Mesendoderm (in vitro differentiated cells): ENCODE measurements at regions not wholly inside any gene's neighbourhood (a gene's known extent, or its start where the extent isn't known, plus 50 kb on each side); places are given as distances from the start of the nearest gene placed in this dataset.
"Not testable (repeated sequence)": the region's sequence is repeated elsewhere in the genome, so short reads cannot be mapped to it uniquely, and the experiment has no call there.

Experiments
- DNase-seq: peaks from one replicate; pipeline ENCODE4 v3.0.0; 2013
- H2AK5ac ChIP-seq: 2 replicates; pipeline ENCODE4 v1.6.1; 2013; ENCODE audit warnings: low read length, inconsistent platforms
- H2BK120ac ChIP-seq: 2 replicates; pipeline ENCODE4 v1.6.1; 2013; ENCODE audit warnings: low read depth, mild to moderate bottlenecking, low read length, moderate library complexity, mixed read lengths
- H2BK15ac ChIP-seq: replicated peaks from 2 replicates; pipeline ENCODE4 v1.6.1; 2013; ENCODE audit warnings: low read depth, mild to moderate bottlenecking, moderate library complexity
- H2BK5ac ChIP-seq: 2 replicates; pipeline ENCODE4 v1.6.1; 2013; ENCODE audit warnings: low read length, inconsistent platforms
- H3K18ac ChIP-seq: 2 replicates; pipeline ENCODE4 v1.6.1; 2013; ENCODE audit warnings: mild to moderate bottlenecking, low read length, mixed read lengths
- H3K23ac ChIP-seq: one replicate; pipeline ENCODE4 v1.6.1; 2013; ENCODE audit warnings: low read length
- H3K27ac ChIP-seq: 2 replicates; pipeline ENCODE4 v1.5.1; 2013; ENCODE audit warnings: low read depth, mild to moderate bottlenecking, inconsistent platforms, low read length, moderate library complexity
- H3K27me3 ChIP-seq: 2 replicates; pipeline ENCODE4 v1.6.1; 2013; ENCODE audit warnings: low read length, control low read depth, mild to moderate bottlenecking, inconsistent platforms; ENCODE audit not compliant: insufficient read depth, poor library complexity
- H3K36me3 ChIP-seq: 2 replicates; pipeline ENCODE4 v1.6.1; 2013; ENCODE audit warnings: low read length, inconsistent platforms; ENCODE audit not compliant: control insufficient read depth, insufficient read depth
- H3K4ac ChIP-seq: one replicate; pipeline ENCODE4 v1.6.1; 2013; ENCODE audit warnings: low read depth, mild to moderate bottlenecking, low read length, moderate library complexity
- H3K4me1 ChIP-seq: 2 replicates; pipeline ENCODE4 v1.6.1; 2013; ENCODE audit warnings: low read depth, low read length, inconsistent platforms; ENCODE audit not compliant: control insufficient read depth
- H3K4me2 ChIP-seq: 2 replicates; pipeline ENCODE4 v1.6.1; 2013; ENCODE audit warnings: low read length
- H3K4me3 ChIP-seq: 2 replicates; pipeline ENCODE4 v1.5.1; 2013; ENCODE audit warnings: mild to moderate bottlenecking, low read length
- H3K56ac ChIP-seq: one replicate; pipeline ENCODE4 v1.6.1; 2013; ENCODE audit warnings: low read length
- H3K79me1 ChIP-seq: 2 replicates; pipeline ENCODE4 v1.6.1; 2013; ENCODE audit warnings: low read length, inconsistent platforms
- H3K79me2 ChIP-seq: 2 replicates; pipeline ENCODE4 v1.6.1; 2013; ENCODE audit warnings: mild to moderate bottlenecking, low read length; ENCODE audit not compliant: control insufficient read depth, insufficient read depth
- H3K9ac ChIP-seq: 2 replicates; pipeline ENCODE4 v1.6.1; 2013; ENCODE audit warnings: low read length, inconsistent platforms
- H4K5ac ChIP-seq: one replicate; pipeline ENCODE4 v1.6.1; 2013; ENCODE audit warnings: low read length
- H4K8ac ChIP-seq: one replicate; pipeline ENCODE4 v1.6.1; 2013; ENCODE audit warnings: low read depth, mild to moderate bottlenecking, control low read depth, low read length, moderate library complexity
- WGBS: extraction: QIAGEN DNeasy Blood & Tissue Kit; methylation state at CpG from one replicate; pipeline ENCODE4 v1.1.7; 2013; ENCODE audit warnings: low lambda C conversion rate, missing lambda C conversion rate; ENCODE audit not compliant: insufficient coverage; ENCODE audit errors: extremely low coverage; 5-methylcytosine and 5-hydroxymethylcytosine counted together

GRCh38 chr5:17130302-17130701 lies 87.1 kb upstream of the BASP1 start:
- not testable (repeated sequence) for H3K79me2 ChIP-seq, H3K23ac ChIP-seq, H3K56ac ChIP-seq, H3K18ac ChIP-seq, H3K79me1 ChIP-seq, DNase-seq, H4K5ac ChIP-seq, H3K4me2 ChIP-seq, H3K4ac ChIP-seq, H2AK5ac ChIP-seq, H3K36me3 ChIP-seq, H3K4me3 ChIP-seq, H3K9ac ChIP-seq, H3K4me1 ChIP-seq, H2BK5ac ChIP-seq, H2BK120ac ChIP-seq, H3K27me3 ChIP-seq, H4K8ac ChIP-seq, H3K27ac ChIP-seq, H2BK15ac ChIP-seq
- WGBS = no CpG with 5 or more reads among the region's 9 CpGs

GRCh38 chr5:17132444-17133083 lies 84.9 kb upstream of the BASP1 start:
- H4K5ac ChIP-seq = no peak overlapping the region

GRCh38 chr5:17135050-17135449 lies 82.4 kb upstream of the BASP1 start:
- no peak overlapping the region for H2AK5ac ChIP-seq
- no peak overlapping the region for H3K4me3 ChIP-seq
- no peak overlapping the region for H4K8ac ChIP-seq
- no peak overlapping the region for H3K27ac ChIP-seq
- no peak overlapping the region for H2BK5ac ChIP-seq
- no peak overlapping the region for H3K9ac ChIP-seq
- no peak overlapping the region for H3K23ac ChIP-seq
- no peak overlapping the region for H4K5ac ChIP-seq
- WGBS = no CpG with 5 or more reads among the region's 3 CpGs
- DNase-seq = no peak
- H2BK120ac ChIP-seq = no peak overlapping the region
- H3K4me1 ChIP-seq = no peaks in the 10 kb centered on the region
- no peak overlapping the region for H3K4me2 ChIP-seq
- H3K27me3 ChIP-seq = no peaks in the 10 kb centered on the region
- no peak overlapping the region for H3K56ac ChIP-seq
- H3K4ac ChIP-seq = peak overlapping the region; percentile 29
- H3K79me2 ChIP-seq = no peaks in the 10 kb centered on the region
- H3K79me1 ChIP-seq = no peaks in the 10 kb centered on the region
- H3K36me3 ChIP-seq = no peaks in the 10 kb centered on the region
- no peak overlapping the region for H2BK15ac ChIP-seq
- H3K18ac ChIP-seq = no peak overlapping the region

More at GRCh38 chr5:17132444-17133083, 84.9 kb upstream of the BASP1 start:
- Histone ChIP-seq H3K4me3 (no peak overlapping the region), H2BK15ac (no peak overlapping the region), H3K79me2 (no peaks in the 10 kb centered on the region), H3K4me2 (no peak overlapping the region), H3K18ac (no peak overlapping the region), H4K8ac (no peak overlapping the region), H3K23ac (no peak overlapping the region), H3K4me1 (no peaks in the 10 kb centered on the region), H3K56ac (no peak overlapping the region), H2BK120ac (no peak overlapping the region), H3K4ac (no peak overlapping the region), H2AK5ac (no peak overlapping the region), H3K9ac (no peak overlapping the region), H3K27me3 (no peaks in the 10 kb centered on the region), H2BK5ac (no peak overlapping the region), H3K79me1 (no peaks in the 10 kb centered on the region), H3K36me3 (no peaks in the 10 kb centered on the region), H3K27ac (no peak overlapping the region)
- no CpG with 5 or more reads among the region's 4 CpGs for WGBS
- peak; percentile 48 for DNase-seq

DNA sequence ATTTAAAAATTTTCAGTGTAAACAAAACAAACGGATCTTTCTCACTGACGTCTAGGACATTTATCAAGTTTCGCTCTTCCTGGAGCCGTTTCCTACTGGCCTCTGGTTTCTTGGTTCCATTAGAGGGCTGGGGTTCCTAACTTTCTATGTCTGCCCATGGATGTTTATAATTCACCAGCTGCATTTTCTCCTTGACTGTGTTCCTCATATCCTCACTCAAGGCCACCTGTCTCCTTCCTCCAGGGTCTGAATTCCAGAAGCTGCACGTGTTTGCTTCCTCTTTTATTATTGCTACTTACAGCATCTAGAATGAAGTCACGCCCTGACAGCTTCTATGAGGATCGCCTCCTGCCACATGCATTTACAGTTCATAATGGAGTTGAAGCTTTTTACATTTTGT lies 74.1 kb upstream of the BASP1 start:
- H3K23ac ChIP-seq = no peak overlapping the region
- no peak overlapping the region for H2BK5ac ChIP-seq
- H3K27me3 ChIP-seq = no peaks in the 10 kb centered on the region
- no peak overlapping the region for H2BK120ac ChIP-seq
- no peak overlapping the region for H2AK5ac ChIP-seq
- no peak overlapping the region for H3K4me3 ChIP-seq
- no peak overlapping the region for H3K56ac ChIP-seq
- H3K36me3 ChIP-seq = no peaks in the 10 kb centered on the region
- no peak overlapping the region for H3K9ac ChIP-seq
- no peak overlapping the region for H3K4ac ChIP-seq
- no peak overlapping the region for H3K27ac ChIP-seq
- H4K5ac ChIP-seq = no peak overlapping the region
- H3K18ac ChIP-seq = no peak overlapping the region
- H2BK15ac ChIP-seq = no peak overlapping the region
- no peaks in the 10 kb centered on the region for H3K79me1 ChIP-seq
- no CpG with 5 or more reads among the region's 7 CpGs for WGBS
- no peak overlapping the region for H4K8ac ChIP-seq
- no peaks in the 10 kb centered on the region for H3K79me2 ChIP-seq
- H3K4me2 ChIP-seq = no peak overlapping the region
- H3K4me1 ChIP-seq = no peaks in the 10 kb centered on the region
- DNase-seq = no peak

DNA sequence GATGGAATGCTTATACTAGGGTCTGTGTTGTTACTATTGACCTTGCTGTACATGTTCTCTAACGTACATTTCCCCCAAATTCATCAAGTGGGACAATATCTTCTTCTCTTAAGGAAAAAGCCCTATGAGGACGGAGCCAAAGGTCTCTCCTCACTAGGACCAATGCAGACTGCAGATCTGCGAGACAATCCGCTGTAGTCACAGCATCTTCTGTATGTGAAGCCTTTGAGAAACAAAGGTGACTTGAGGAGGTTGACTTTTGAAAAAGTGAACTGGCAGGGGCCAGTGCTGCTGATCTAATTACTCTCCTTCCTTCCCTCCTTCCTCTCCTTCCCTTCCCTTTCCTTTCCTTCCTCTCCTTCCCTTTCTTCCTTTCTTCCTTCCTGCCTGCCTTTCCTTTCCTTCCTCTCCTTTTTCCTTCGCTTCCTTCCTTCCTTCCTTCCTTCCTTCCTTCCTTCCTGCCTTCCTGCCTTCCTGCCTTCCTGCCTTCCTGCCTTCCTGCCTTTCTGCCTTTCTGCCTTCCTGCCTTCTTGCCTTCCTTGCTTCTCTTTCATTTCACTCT lies 71.1 kb upstream of the BASP1 start:
- H3K9ac ChIP-seq = no peak overlapping the region
- no peaks in the 10 kb centered on the region for H3K79me2 ChIP-seq
- H3K18ac ChIP-seq = no peak overlapping the region
- no peak overlapping the region for H3K4ac ChIP-seq
- H3K4me1 ChIP-seq = no peaks in the 10 kb centered on the region
- H3K79me1 ChIP-seq = no peaks in the 10 kb centered on the region
- no peak overlapping the region for H3K56ac ChIP-seq
- no peak overlapping the region for H4K5ac ChIP-seq
- no peak for DNase-seq
- H3K4me3 ChIP-seq = no peak overlapping the region
- H2BK15ac ChIP-seq = no peak overlapping the region
- H3K27ac ChIP-seq = no peak overlapping the region
- no peak overlapping the region for H3K23ac ChIP-seq
- no peaks in the 10 kb centered on the region for H3K36me3 ChIP-seq
- H4K8ac ChIP-seq = no peak overlapping the region
- H3K4me2 ChIP-seq = no peak overlapping the region
- H2AK5ac ChIP-seq = no peak overlapping the region
- WGBS = no CpG with 5 or more reads among the region's 5 CpGs
- H3K27me3 ChIP-seq = no peaks in the 10 kb centered on the region
- H2BK5ac ChIP-seq = no peak overlapping the region
- no peak overlapping the region for H2BK120ac ChIP-seq

GRCh38 chr5:17147170-17147569 lies 70.3 kb upstream of the BASP1 start:
- Histone ChIP-seq H4K5ac (no peak overlapping the region), H3K79me1 (no peaks in the 10 kb centered on the region), H2BK5ac (no peak overlapping the region), H3K56ac (no peak overlapping the region), H3K4ac (no peak overlapping the region), H4K8ac (no peak overlapping the region), H3K4me2 (no peak overlapping the region), H3K27ac (no peak overlapping the region), H3K4me3 (no peak overlapping the region), H2AK5ac (no peak overlapping the region), H3K18ac (no peak overlapping the region), H3K23ac (no peak overlapping the region), H3K79me2 (no peaks in the 10 kb centered on the region), H3K9ac (no peak overlapping the region), H3K4me1 (no peaks in the 10 kb centered on the region), H3K27me3 (no peaks in the 10 kb centered on the region), H2BK120ac (no peak overlapping the region), H2BK15ac (no peak overlapping the region), H3K36me3 (no peaks in the 10 kb centered on the region)
- WGBS = no CpG with 5 or more reads among the region's 9 CpGs
- DNase-seq = no peak
